ENCODE measurements at regions not wholly inside any gene's neighbourhood (a gene's known extent, or its start where the extent isn't known, plus 50 kb on each side); places are given as distances from the start of the nearest gene placed in this dataset.
A peak's percentile ranks its signal among the peaks of the same experiment; 100 is the strongest.

GRCh38 chr6:138004430-138005287 is 102.6 kb downstream of the PERP start (continued):
- TF ChIP-seq REST (IDR thresholded peaks at IDR 0.05; ENCODE audit: borderline replicate concordance), result peak; percentile 58; the same call in 1 of the 2 replicates
- no peak for TF ChIP-seq REST (CRISPR knock-in tag; IDR thresholded peaks at IDR 0.05; ENCODE audit: low read depth)
- TF ChIP-seq PHB (CRISPR knock-in tag; IDR thresholded peaks at IDR 0.05), result no peak
- TF ChIP-seq DDX20 (tag; IDR thresholded peaks at IDR 0.05; ENCODE audit: low read depth), result no peak
- no peak for TF ChIP-seq LEF1 (IDR thresholded peaks at IDR 0.05)
- no peak for TF ChIP-seq SNIP1 (IDR thresholded peaks at IDR 0.05; ENCODE audit: low read depth)
- no peak for TF ChIP-seq HMGXB4 (CRISPR knock-in tag; IDR thresholded peaks at IDR 0.05)
- TF ChIP-seq STAG1 (CRISPR knock-in tag; IDR thresholded peaks at IDR 0.05; ENCODE audit: borderline replicate concordance), result peak; percentile 48; the same call in 1 of the 2 replicates
- TF ChIP-seq TAL1 (IDR thresholded peaks at IDR 0.05), result no peak
- peak in 1 of 2 experiments; percentile 16; a peak in 1 of 4 replicates for TF ChIP-seq RCOR1 (IDR thresholded peaks at IDR 0.05; ENCODE audit: borderline replicate concordance in 1 of 2, low read depth in 2 of 2, low read length in 2 of 2)
- TF ChIP-seq RAD21 (CRISPR knock-in tag; conservative IDR thresholded peaks at IDR 0.05 in 1 of 2, IDR thresholded peaks at IDR 0.05 in 1 of 2), result peak; percentile 85 to 90
- TF ChIP-seq CREM (IDR thresholded peaks at IDR 0.05; ENCODE audit: low read depth), result no peak
- no peak for TF ChIP-seq TGIF2 (CRISPR knock-in tag; IDR thresholded peaks at IDR 0.05)
- TF ChIP-seq ESRRA (IDR thresholded peaks at IDR 0.05; ENCODE audit: borderline replicate concordance, low read depth), result no peak
- no peak for TF ChIP-seq BRD9 (IDR thresholded peaks at IDR 0.05; ENCODE audit: low read depth, partially characterized antibody)
- TF ChIP-seq CTCF (IDR thresholded peaks at IDR 0.05 in 2 of 3, conservative IDR thresholded peaks at IDR 0.05 in 1 of 3; ENCODE audit: insufficient read depth in 2 of 3, low read depth in 1 of 3, low read length in 3 of 3), result peak; percentile 67 to 81 (median 69)
- TF ChIP-seq TAF9B (IDR thresholded peaks at IDR 0.05; ENCODE audit: partially characterized antibody), result no peak

Measured in K562 (cell line).